ENCODE measurements at regions not wholly inside any gene's neighbourhood (a gene's known extent, or its start where the extent isn't known, plus 50 kb on each side); places are given as distances from the start of the nearest gene placed in this dataset.

- no peaks in the 10 kb centered on the region for H3K9me3 Mint-ChIP-seq
- intact Hi-C loops (cut with micrococcal nuclease): no loop called here
- H3K4me1 Mint-ChIP-seq (ENCODE audit: low read depth): no peaks in the 10 kb centered on the region
- H3K27me3 Mint-ChIP-seq: peaks cover 4% of the 10 kb centered on the region
- no peak overlapping the region for H3K4me3 Mint-ChIP-seq
- H3K27ac Mint-ChIP-seq: no peak overlapping the region
- H3K36me3 Mint-ChIP-seq (ENCODE audit: low read depth): no peaks in the 10 kb centered on the region
Measured at GRCh38 chr9:21638104-21638503, 156.0 kb upstream of the IFNE start.

- Mint-ChIP-seq H3K36me3 (ENCODE audit: low read depth) (no peaks in the 10 kb centered on the region), H3K27ac (no peak overlapping the region), H3K9me3 (peaks cover 10% of the 10 kb centered on the region), H3K27me3 (peaks cover 3% of the 10 kb centered on the region), H3K4me3 (no peak overlapping the region), H3K4me1 (ENCODE audit: low read depth) (no peaks in the 10 kb centered on the region)
- intact Hi-C loops (cut with micrococcal nuclease): no loop called here
Measured at GRCh38 chr9:21653091-21653490, 149.3 kb upstream of the MTAP start.

- Mint-ChIP-seq H3K27me3 (peaks cover 3% of the 10 kb centered on the region), H3K4me3 (no peak overlapping the region), H3K36me3 (ENCODE audit: low read depth) (no peaks in the 10 kb centered on the region), H3K9me3 (peaks cover 6% of the 10 kb centered on the region), H3K27ac (no peak overlapping the region), H3K4me1 (ENCODE audit: low read depth) (no peaks in the 10 kb centered on the region)
- intact Hi-C loops (cut with micrococcal nuclease): no loop called here
Measured at GRCh38 chr9:21653589-21653988, 148.8 kb upstream of the MTAP start.

GRCh38 chr9:21656776-21657674 lies 145.4 kb upstream of the MTAP start:
- intact Hi-C loops (cut with micrococcal nuclease): no loop called here
- Mint-ChIP-seq H3K4me3 (no peak overlapping the region), H3K9me3 (no peaks in the 10 kb centered on the region), H3K36me3 (ENCODE audit: low read depth) (no peaks in the 10 kb centered on the region), H3K4me1 (ENCODE audit: low read depth) (no peaks in the 10 kb centered on the region), H3K27me3 (peaks cover 3% of the 10 kb centered on the region), H3K27ac (no peak overlapping the region)

- H3K4me3 Mint-ChIP-seq: no peak overlapping the region
- H3K4me1 Mint-ChIP-seq (ENCODE audit: low read depth): no peaks in the 10 kb centered on the region
Measured at GRCh38 chr9:21657966-21658667, 144.3 kb upstream of the MTAP start.

GRCh38 chr9:21660976-21661375 lies 141.5 kb upstream of the MTAP start:
- Mint-ChIP-seq H3K9me3 (no peaks in the 10 kb centered on the region), H3K27ac (no peak overlapping the region), H3K36me3 (ENCODE audit: low read depth) (no peaks in the 10 kb centered on the region), H3K4me1 (ENCODE audit: low read depth) (no peaks in the 10 kb centered on the region), H3K27me3 (no peaks in the 10 kb centered on the region), H3K4me3 (no peak overlapping the region)
- intact Hi-C loops (cut with micrococcal nuclease): no loop called here

More at GRCh38 chr9:21657966-21658667, 144.3 kb upstream of the MTAP start:
- H3K9me3 Mint-ChIP-seq: no peaks in the 10 kb centered on the region
- no peaks in the 10 kb centered on the region for H3K36me3 Mint-ChIP-seq (ENCODE audit: low read depth)
- intact Hi-C loops (cut with micrococcal nuclease): no loop called here
- H3K27ac Mint-ChIP-seq: no peak overlapping the region
- H3K27me3 Mint-ChIP-seq: peaks cover 3% of the 10 kb centered on the region

GRCh38 chr9:21661626-21662025 lies 140.8 kb upstream of the MTAP start:
- H3K36me3 Mint-ChIP-seq (ENCODE audit: low read depth): no peaks in the 10 kb centered on the region
- H3K27ac Mint-ChIP-seq: no peak overlapping the region
- intact Hi-C loops (cut with micrococcal nuclease): no loop called here
- H3K9me3 Mint-ChIP-seq: no peaks in the 10 kb centered on the region
- no peaks in the 10 kb centered on the region for H3K27me3 Mint-ChIP-seq
- no peaks in the 10 kb centered on the region for H3K4me1 Mint-ChIP-seq (ENCODE audit: low read depth)
- no peak overlapping the region for H3K4me3 Mint-ChIP-seq

GRCh38 chr9:21668516-21668915 lies 133.9 kb upstream of the MTAP start:
- Mint-ChIP-seq H3K9me3 (no peaks in the 10 kb centered on the region), H3K36me3 (ENCODE audit: low read depth) (no peaks in the 10 kb centered on the region), H3K4me1 (ENCODE audit: low read depth) (no peaks in the 10 kb centered on the region), H3K4me3 (no peak overlapping the region), H3K27me3 (peaks cover 5% of the 10 kb centered on the region), H3K27ac (no peak overlapping the region)
- intact Hi-C loops (cut with micrococcal nuclease): no loop called here

- intact Hi-C loops (cut with micrococcal nuclease): no loop called here
- Mint-ChIP-seq H3K4me3 (no peak overlapping the region), H3K9me3 (no peaks in the 10 kb centered on the region)
Measured at GRCh38 chr9:21669701-21670100, 132.7 kb upstream of the MTAP start.

GRCh38 chr9:21670374-21670773 lies 132.1 kb upstream of the MTAP start:
- no peaks in the 10 kb centered on the region for H3K9me3 Mint-ChIP-seq
- no peak overlapping the region for H3K27ac Mint-ChIP-seq
- H3K4me1 Mint-ChIP-seq (ENCODE audit: low read depth): no peaks in the 10 kb centered on the region
- H3K36me3 Mint-ChIP-seq (ENCODE audit: low read depth): no peaks in the 10 kb centered on the region
- no peak overlapping the region for H3K4me3 Mint-ChIP-seq
- peaks cover 5% of the 10 kb centered on the region for H3K27me3 Mint-ChIP-seq
- intact Hi-C loops (cut with micrococcal nuclease): no loop called here

More at GRCh38 chr9:21669701-21670100, 132.7 kb upstream of the MTAP start:
- Mint-ChIP-seq H3K36me3 (ENCODE audit: low read depth) (no peaks in the 10 kb centered on the region), H3K27ac (no peak overlapping the region), H3K4me1 (ENCODE audit: low read depth) (no peaks in the 10 kb centered on the region), H3K27me3 (peaks cover 5% of the 10 kb centered on the region)

GRCh38 chr9:21672140-21672539 lies 130.3 kb upstream of the MTAP start:
- Mint-ChIP-seq H3K36me3 (ENCODE audit: low read depth) (no peaks in the 10 kb centered on the region), H3K4me1 (ENCODE audit: low read depth) (no peaks in the 10 kb centered on the region), H3K27ac (no peak overlapping the region), H3K4me3 (no peak overlapping the region), H3K9me3 (no peaks in the 10 kb centered on the region), H3K27me3 (peaks cover 5% of the 10 kb centered on the region)
- intact Hi-C loops (cut with micrococcal nuclease): no loop called here

GRCh38 chr9:21672761-21673160 lies 129.7 kb upstream of the MTAP start:
- peaks cover 5% of the 10 kb centered on the region for H3K27me3 Mint-ChIP-seq
- intact Hi-C loops (cut with micrococcal nuclease): no loop called here

GRCh38 chr9:21674894-21675293 lies 127.5 kb upstream of the MTAP start:
- no peaks in the 10 kb centered on the region for H3K9me3 Mint-ChIP-seq
- H3K27ac Mint-ChIP-seq: no peak overlapping the region
- no peaks in the 10 kb centered on the region for H3K36me3 Mint-ChIP-seq (ENCODE audit: low read depth)
- H3K4me3 Mint-ChIP-seq: no peak overlapping the region
- H3K4me1 Mint-ChIP-seq (ENCODE audit: low read depth): no peaks in the 10 kb centered on the region
- peaks cover 5% of the 10 kb centered on the region for H3K27me3 Mint-ChIP-seq
- intact Hi-C loops (cut with micrococcal nuclease): no loop called here

More at GRCh38 chr9:21672761-21673160, 129.7 kb upstream of the MTAP start:
- no peak overlapping the region for H3K27ac Mint-ChIP-seq
- H3K9me3 Mint-ChIP-seq: no peaks in the 10 kb centered on the region
- no peak overlapping the region for H3K4me3 Mint-ChIP-seq
- no peaks in the 10 kb centered on the region for H3K36me3 Mint-ChIP-seq (ENCODE audit: low read depth)
- H3K4me1 Mint-ChIP-seq (ENCODE audit: low read depth): no peaks in the 10 kb centered on the region

- Mint-ChIP-seq H3K4me3 (no peak overlapping the region), H3K36me3 (ENCODE audit: low read depth) (no peaks in the 10 kb centered on the region), H3K27me3 (peaks cover 4% of the 10 kb centered on the region), H3K4me1 (ENCODE audit: low read depth) (no peaks in the 10 kb centered on the region), H3K27ac (no peak overlapping the region), H3K9me3 (no peaks in the 10 kb centered on the region)
- intact Hi-C loops (cut with micrococcal nuclease): no loop called here
Measured at GRCh38 chr9:21677387-21677786, 125.0 kb upstream of the MTAP start.
